ENCODE measurements at regions not wholly inside any gene's neighbourhood (a gene's known extent, or its start where the extent isn't known, plus 50 kb on each side); places are given as distances from the start of the nearest gene placed in this dataset.

DNA sequence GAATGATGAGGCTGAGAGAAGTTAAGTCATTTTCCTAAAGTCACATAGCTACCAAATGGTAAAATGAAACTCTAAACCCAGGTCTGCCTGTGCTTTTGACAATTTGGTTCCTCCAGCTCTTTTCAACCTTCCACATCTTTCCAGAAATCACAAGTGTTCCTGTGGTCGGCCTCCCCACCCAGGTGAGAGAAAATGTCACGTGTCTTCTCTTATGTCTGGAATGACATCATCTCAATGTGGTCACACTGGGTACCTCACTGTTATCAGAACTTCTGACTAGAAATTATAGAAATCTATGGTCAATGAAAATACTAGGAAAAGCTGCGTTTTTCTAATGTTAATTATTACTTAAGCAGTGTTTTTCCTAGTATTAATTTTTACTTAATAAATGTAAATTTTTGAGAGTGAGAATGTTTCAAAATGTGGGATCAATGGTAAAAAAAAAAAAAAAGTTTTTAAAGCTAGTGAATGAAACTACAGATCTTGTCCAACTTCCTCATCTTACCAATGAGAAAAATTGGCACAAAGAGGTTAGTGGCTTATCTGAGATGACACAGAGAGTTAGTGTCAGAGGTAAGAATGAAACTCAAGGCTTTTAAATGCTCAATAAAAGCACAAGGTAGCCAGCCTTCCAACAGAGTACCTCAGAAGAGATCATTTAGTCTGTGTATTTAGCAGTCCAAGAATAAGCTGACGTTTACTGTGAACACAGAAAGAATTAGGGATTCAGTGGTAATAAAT is 228.7 kb upstream of the NR4A3 start:
- no peak for FAIRE-seq

GRCh38 chr9:99593610-99594009 is 228.1 kb upstream of the NR4A3 start:
- no peak for FAIRE-seq

DNA sequence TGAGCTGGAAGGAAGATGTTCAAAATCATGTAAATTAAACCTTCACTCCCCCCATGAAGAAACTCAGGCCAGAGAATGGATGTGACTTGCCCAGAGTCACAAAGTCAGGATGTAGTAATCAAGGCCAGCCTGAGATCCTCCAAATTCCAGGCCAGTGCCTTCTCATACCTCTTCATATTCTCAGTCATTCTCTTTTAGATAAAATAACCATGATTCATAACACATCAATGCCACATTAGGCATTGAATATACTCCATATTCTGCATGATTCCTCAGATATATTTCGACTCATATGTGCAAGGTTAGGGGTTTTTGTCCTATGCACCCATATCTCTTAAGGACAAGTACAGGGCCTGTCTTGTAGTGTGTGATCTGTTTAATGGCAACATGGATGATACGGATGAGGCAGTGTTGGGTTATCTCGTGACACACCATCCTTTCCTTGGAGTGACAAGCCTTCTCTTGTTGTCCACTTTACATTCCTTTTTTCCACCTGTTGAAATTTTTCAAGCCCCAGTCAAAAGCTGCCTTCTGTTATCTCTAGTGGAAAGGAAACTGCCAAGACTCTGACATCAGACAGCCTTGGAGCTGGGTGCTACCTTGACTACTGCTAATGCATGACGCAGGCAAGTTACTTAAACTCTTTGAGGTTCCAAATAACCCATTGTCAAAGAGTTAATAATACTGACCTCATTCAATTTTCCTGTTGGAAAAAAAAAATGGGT is 227.5 kb upstream of the NR4A3 start:
- FAIRE-seq, result no peak

GRCh38 chr9:99595796-99596195 is 225.9 kb upstream of the NR4A3 start:
- FAIRE-seq, result no peak

DNA sequence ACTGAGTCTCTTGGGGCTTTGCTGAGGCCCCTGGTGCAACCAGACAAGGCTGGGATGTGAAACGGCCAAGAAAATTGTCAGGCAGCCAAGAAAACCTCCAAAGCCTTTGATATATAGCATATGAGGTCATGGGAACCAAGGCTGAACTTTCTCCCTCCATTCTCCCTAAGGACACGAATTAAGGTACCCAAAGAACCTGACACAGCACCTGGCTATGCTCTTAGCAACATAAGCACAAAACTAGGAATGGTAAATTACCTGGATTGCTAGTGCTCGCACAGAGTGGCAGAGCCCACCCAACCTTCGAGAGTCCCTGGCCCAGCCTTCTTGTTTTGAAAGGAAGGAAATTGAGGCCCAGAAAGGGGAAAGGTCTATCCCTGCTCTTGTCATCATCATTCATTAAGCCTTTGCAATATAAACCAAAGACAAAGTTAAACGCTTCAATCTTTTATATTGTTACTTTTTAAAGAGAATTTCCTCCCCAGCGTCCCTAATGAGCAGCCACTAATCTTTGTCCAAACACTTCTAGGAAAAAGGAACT is 220.0 kb upstream of the NR4A3 start:
- FAIRE-seq, result no peak

DNA sequence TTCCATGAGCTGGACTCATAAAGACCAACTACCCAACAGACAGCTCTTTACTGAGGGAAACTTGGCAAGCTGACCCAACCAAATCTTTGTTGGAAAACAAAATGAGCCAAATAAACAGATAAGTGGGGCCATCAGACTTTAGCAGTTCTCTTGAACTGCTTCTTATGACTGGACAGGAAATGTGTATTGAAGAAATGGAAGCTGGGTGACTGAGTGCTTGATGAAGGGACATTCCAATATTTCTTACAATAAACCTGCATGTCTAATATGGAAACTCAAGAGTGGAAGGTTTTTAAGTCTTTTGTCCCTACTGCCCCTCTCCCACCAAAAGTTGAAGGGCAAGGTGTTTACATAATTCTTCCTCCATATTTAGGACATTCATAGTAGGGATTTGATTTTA is 218.8 kb upstream of the NR4A3 start:
- FAIRE-seq, result no peak

DNA sequence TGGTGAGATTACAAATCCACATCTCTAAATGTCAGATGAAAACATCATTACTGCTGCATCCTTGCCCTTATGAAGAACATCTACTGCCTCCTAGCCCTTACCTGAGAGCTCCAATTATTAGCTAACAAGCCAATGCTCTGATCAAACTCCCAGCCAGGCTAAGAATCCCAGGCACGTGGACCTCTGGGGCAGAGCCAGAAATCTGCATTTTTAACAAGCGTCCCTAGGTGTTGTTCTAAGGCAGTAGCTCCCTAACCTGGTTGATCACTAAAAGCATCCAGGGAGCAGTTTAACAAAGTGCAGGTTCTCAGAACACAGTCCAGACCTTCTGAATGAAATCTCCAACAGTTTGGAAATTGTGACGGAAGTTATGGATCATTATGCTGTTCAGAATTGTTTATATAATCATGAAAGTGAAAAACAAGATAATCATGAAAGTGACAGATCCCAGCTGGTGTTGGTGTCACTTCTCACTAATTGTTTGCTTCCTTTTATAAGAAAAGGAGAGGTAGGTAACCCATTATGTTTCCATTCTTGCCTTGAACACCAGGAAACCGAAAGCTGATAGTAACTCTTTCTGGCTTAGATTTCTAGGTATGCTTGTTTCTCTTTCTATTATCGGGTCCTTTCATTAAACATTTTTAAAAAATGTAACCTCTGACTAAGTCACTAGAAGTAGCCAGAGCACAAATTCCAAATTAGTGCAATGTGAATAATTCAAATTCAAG is 216.5 kb upstream of the NR4A3 start:
- no peak for FAIRE-seq

DNA sequence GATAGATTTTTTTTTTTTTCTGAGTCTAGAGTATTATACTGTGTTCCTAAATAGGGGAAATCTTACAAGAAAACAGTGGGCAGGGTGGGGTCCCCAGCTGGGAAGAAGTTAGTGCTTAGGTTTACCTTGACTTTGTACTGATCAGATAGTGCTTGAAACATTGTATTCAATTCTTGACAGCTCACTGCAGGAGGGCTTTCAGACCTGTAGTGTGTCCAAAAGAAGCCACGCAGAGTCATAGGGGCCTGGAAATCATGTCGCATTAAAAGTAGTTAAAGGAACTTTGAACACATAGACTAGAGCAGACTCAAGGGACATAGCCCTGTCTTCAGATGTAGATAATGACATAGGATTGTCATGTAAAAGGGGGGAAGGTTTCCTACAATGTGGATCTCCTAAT is 215.4 kb upstream of the NR4A3 start:
- no peak for FAIRE-seq

GRCh38 chr9:99606957-99607356 is 214.7 kb upstream of the NR4A3 start:
- no peak for FAIRE-seq

DNA sequence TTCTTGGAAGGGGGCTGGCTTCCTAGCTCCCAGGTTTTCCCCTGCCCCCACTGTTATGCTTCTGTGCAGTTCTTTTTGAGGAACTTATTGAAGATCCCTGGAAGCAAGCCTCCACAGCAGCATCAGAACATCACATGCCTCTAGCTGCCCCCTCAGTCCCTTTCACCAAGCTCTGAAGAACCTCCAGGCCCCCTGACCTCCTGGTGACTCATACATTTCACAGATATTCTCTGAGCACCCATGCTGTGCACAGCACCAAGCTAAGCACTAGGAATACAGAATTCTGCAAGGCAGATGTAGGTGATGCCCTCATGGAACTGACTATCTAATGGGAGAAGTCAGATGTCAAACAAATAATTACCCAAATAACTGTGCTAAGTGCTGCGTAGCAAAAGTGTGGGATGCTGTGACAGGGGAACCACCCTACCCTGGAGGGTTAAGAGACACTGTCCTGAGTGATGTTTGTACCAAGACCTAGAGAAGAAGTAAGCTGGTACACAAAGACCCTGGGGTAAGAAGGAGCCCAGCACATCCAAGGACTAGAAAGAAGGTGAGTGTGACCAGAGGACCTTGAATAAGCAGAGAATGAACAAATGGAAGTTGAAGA is 213.7 kb upstream of the NR4A3 start:
- FAIRE-seq, result no peak

GRCh38 chr9:99614341-99614740 is 207.3 kb upstream of the NR4A3 start:
- FAIRE-seq, result no peak

DNA sequence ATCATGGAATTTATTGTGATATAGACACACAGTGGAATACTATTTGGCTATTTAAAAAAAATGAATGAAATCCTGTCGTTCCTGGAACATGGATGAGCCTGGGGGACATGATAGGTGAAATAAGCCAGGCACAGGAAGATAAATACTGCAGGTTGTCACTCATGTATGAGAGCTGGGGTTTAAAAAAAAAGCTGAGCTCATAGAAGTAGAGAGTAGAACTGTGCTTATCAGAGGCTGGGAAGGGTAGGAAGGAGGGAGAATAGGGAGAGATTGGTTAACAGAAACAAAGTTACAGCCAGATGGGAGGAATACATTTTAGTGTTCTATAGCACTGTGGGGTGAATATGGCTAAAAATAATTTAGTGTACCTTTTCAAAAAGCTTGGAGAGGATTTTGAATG is 200.6 kb upstream of the NR4A3 start:
- no peak for FAIRE-seq

DNA sequence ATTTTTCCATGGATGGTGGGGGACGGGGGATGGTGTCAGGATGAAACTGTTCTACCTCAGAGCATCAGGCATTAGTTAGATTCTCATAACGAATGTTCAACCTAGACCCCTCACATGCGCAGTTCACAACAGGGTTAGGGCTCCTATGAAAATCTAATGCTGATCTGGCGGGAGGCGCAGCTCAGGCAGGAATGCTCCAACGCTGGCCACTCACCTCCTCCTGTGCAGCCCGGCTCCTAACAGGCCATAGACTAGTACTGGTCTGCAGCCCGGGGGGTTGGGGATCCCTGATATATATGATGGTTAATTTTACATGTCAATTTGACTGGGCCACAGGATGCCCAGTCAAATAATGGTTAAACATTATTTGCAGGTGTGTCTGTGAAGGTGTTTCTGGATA is 199.0 kb upstream of the NR4A3 start:
- FAIRE-seq, result no peak

DNA sequence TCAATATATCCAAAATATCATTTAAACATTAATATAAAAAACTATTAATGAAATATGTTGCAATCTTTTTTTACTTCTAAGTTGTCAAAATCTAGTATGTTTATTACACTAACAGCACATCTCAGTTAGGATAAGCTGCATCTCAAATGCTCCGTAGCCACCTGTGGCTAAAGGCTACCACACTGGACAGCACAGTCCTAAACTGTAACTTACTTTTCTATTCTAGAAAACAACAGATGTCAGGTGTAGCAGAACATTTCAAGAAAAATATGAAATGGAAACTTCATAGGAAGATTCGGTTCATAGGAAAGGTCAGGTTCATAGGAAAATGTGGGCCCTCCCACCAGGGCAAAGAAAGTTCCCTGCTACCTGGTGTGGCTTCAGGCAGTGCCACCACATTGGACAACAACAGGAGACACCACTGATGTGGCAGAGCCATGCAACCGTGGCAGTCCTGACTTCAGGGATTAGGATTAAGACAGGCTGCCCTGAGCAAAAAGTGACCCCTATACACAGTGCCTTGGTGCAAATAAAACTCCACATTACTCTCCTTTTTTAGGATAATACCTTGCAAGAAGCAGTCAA is 197.8 kb upstream of the NR4A3 start:
- no peak for FAIRE-seq

GRCh38 chr9:99624499-99625233 is 197.0 kb upstream of the NR4A3 start:
- no peak for FAIRE-seq

GRCh38 chr9:99626426-99626825 is 195.3 kb upstream of the NR4A3 start:
- FAIRE-seq, result no peak

- no peak for FAIRE-seq
Measured at GRCh38 chr9:99628285-99628684, 193.4 kb upstream of the NR4A3 start.

DNA sequence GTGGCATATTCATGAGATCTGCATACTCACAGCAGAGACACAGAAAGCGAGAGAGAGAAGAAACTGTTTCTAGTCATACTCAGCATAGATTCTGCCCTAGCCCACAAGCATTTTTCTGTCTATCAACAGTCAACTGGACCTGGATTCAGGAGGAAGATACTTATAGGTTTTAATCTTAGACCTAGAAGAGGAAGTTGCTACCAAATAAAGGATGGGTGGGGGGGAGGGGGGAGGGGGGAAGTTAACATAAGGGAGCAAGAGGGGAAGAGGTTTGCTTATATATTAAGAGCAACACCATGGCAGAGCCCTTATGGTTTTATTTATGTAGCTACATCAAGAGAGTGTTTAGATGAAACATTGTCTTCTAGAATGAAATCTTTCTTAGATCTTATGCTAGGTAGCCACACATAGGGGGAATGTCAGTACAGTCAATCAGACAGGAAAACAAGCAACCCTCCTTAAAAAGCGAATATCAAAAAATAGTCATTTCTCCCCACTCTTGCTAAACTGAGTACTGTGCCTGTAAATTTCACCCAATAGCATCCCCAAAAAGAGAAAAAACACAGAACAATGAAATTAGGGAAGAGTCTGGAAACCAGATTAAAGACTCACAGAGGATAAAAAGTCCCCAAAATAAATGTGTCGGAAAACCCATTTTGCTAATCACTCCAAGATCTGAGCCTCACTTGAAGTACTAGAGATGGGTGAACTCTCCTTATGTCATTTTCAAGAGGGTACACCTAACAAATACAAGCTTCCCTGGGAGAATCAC is 192.7 kb upstream of the NR4A3 start:
- no peak for FAIRE-seq

- no peak for FAIRE-seq
Measured at GRCh38 chr9:99632349-99633038, 189.2 kb upstream of the NR4A3 start.

DNA sequence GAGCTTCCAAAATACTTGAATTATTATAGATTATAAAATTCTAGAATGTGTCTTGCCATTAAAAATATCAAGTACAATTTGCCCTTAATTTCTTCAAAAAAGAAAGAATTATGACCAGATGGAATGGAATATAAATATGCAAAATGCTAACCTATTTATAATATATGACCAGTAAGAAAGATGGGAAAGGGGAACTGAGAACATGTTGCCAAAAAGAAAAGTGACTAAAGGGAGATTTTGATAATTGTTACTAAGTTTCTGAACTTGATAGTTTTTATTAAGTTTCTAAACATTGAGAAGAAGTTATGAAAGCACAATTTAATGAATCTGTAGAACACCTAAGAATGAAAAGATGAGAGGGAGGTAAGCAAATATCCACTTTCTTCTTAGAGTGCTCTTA is 188.4 kb upstream of the NR4A3 start:
- peak; percentile 71 for FAIRE-seq

GRCh38 chr9:99634186-99634585 is 187.5 kb upstream of the NR4A3 start:
- FAIRE-seq, result no peak
